WTC11 (cell line): ENCODE measurements at regions not wholly inside any gene's neighbourhood (a gene's known extent, or its start where the extent isn't known, plus 50 kb on each side); places are given as distances from the start of the nearest gene placed in this dataset.

Experiments used
- ATAC-seq: fragments of 200-7000 bp; cut with Tn5 transposase; 2 replicates; pipeline ENCODE4 v1.10.0; 2021; ENCODE audit warnings: mild to moderate bottlenecking, moderate library complexity
- CTCF ChIA-PET: fragments of 300-600 bp; sonication (Branson Sonifier 250); formaldehyde crosslinking; loops from one replicate; lab custom pipeline; 2021; ENCODE audit warnings: antibody characterized with exemption; lab: Charles Lee
- POLR2A ChIA-PET: fragments of 350-600 bp; sonication (Branson Sonifier 250); formaldehyde crosslinking; loops from one replicate; lab custom pipeline; 2021; ENCODE audit warnings: antibody characterized with exemption; lab: Charles Lee
- DNase-seq: peaks from one replicate; pipeline ENCODE4 v3.0.0; 2021; ENCODE audit warnings: low spot score
- H3K27ac Mint-ChIP-seq: 2 replicates; pipeline ENCODE4 v1.8.0; 2021; ENCODE audit warnings: mixed read lengths
- H3K27me3 Mint-ChIP-seq: 2 replicates; pipeline ENCODE4 v1.8.0; 2021; ENCODE audit warnings: low read depth, mild to moderate bottlenecking, moderate library complexity, mixed read lengths
- H3K36me3 Mint-ChIP-seq: 2 replicates; pipeline ENCODE4 v1.8.0; 2021; ENCODE audit warnings: mixed read lengths
- H3K4me1 Mint-ChIP-seq: 2 replicates; pipeline ENCODE4 v1.8.0; 2022; ENCODE audit warnings: mixed read lengths
- H3K4me3 Mint-ChIP-seq: 2 replicates; pipeline ENCODE4 v1.8.0; 2021; ENCODE audit warnings: mild to moderate bottlenecking, moderate library complexity, mixed read lengths
- H3K9me3 Mint-ChIP-seq: 2 replicates; pipeline ENCODE4 v1.8.0; 2021; ENCODE audit warnings: mixed read lengths
- FOXP1 ChIP-seq: sonication (generic); formaldehyde crosslinking; IDR thresholded peaks from 2 replicates; pipeline ENCODE4 v1.8.0; 2022; ENCODE audit warnings: missing genetic modification reagents, mild to moderate bottlenecking, moderate library complexity, borderline replicate concordance
- KAT7 ChIP-seq: sonication (generic); formaldehyde crosslinking; IDR thresholded peaks from 2 replicates; pipeline ENCODE4 v1.8.1; 2023; ENCODE audit warnings: missing genetic modification reagents, mild to moderate bottlenecking, borderline replicate concordance
- NFYB ChIP-seq: sonication (generic); formaldehyde crosslinking; conservative IDR thresholded peaks from 2 replicates; pipeline ENCODE4 v1.8.0; 2022; ENCODE audit warnings: low read depth, missing genetic modification reagents
- NR1H2 ChIP-seq: sonication (generic); formaldehyde crosslinking; IDR thresholded peaks from 2 replicates; pipeline ENCODE4 v1.9.0; 2021; ENCODE audit warnings: mild to moderate bottlenecking, moderate library complexity, missing genetic modification reagents
- ZNF121 ChIP-seq: sonication (generic); formaldehyde crosslinking; IDR thresholded peaks from 2 replicates; pipeline ENCODE4 v1.8.0; 2023; ENCODE audit warnings: missing genetic modification reagents
- ZNF317 ChIP-seq: sonication (generic); formaldehyde crosslinking; IDR thresholded peaks from 2 replicates; pipeline ENCODE4 v1.8.1; 2023; ENCODE audit warnings: low read depth, mild to moderate bottlenecking, moderate library complexity, missing genetic modification reagents, borderline replicate concordance
- ZNF671 ChIP-seq: fragments of 250-450 bp; sonication (Bioruptor Pico); IDR thresholded peaks from 2 replicates; pipeline ENCODE4 v1.8.0; 2021; ENCODE audit warnings: mild to moderate bottlenecking
- TF ChIP-seq, protein P1 (sequence below): sonication (generic); formaldehyde crosslinking; IDR thresholded peaks from 2 replicates; pipeline ENCODE4 v1.8.1; 2022; ENCODE audit warnings: mild to moderate bottlenecking, missing genetic modification reagents, moderate library complexity, borderline replicate concordance
- TF ChIP-seq, protein P2 (sequence below): sonication (generic); formaldehyde crosslinking; IDR thresholded peaks from 2 replicates; pipeline ENCODE4 v1.8.0; 2022; ENCODE audit warnings: missing genetic modification reagents
- TF ChIP-seq, protein P3 (sequence below): sonication (generic); formaldehyde crosslinking; conservative IDR thresholded peaks from 2 replicates; pipeline ENCODE4 v1.8.1; 2022; ENCODE audit warnings: mild to moderate bottlenecking, missing genetic modification reagents
- TF ChIP-seq, protein P4 (sequence below): sonication (generic); formaldehyde crosslinking; IDR thresholded peaks from 2 replicates; pipeline ENCODE4 v1.8.1; 2022; ENCODE audit warnings: low read depth, mild to moderate bottlenecking, moderate library complexity, missing genetic modification reagents, borderline replicate concordance
- TF ChIP-seq, protein P5 (sequence below): sonication (generic); formaldehyde crosslinking; IDR thresholded peaks from 2 replicates; pipeline ENCODE4 v1.8.1; 2023; ENCODE audit warnings: mild to moderate bottlenecking, moderate library complexity, missing genetic modification reagents
- TF ChIP-seq, protein P6 (sequence below): sonication (generic); formaldehyde crosslinking; IDR thresholded peaks from 2 replicates; pipeline ENCODE4 v1.8.1; 2023; ENCODE audit warnings: mild to moderate bottlenecking, missing genetic modification reagents
- TF ChIP-seq, protein P7 (sequence below): sonication (generic); formaldehyde crosslinking; IDR thresholded peaks from 2 replicates; pipeline ENCODE4 v1.8.0; 2022; ENCODE audit warnings: mild to moderate bottlenecking, missing genetic modification reagents
- TF ChIP-seq, protein P8 (sequence below): fragments of 200-600 bp; IDR thresholded peaks from 2 replicates; pipeline ENCODE4 v1.8.0; 2022; ENCODE audit warnings: antibody characterized with exemption

DNA sequence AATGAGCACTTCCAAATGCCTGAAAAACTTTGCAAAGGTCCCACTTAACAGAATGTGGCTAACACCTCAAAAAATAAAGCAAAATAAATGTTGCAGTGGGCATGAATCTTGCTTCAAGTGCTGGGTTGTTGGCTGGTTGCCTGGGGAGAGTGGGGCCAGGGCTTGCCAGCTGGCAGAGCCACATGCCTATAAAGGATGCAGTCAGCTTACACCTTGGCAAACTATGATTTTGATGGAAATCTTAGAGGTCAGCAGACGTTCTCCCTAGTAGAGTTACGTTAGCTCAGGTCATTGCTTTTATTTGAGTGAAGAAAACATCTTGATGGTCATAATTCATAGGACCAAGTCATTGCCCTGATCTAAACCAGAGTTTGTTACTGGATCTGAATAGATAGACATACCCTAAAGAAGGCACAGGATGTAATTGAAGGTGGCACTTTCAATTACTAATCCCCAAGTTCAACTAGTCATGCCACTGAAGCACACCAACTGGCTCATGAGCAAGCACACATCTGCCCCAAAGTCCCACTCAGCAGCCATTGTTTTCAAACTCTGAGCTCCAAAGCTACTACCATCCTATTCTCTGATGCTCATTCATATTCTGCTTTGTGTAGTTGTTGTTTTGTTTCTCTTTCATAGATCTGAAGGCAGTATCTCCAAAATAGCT lies 51.2 kb upstream of the ZSWIM6 start:
- no peak overlapping the region; the same call in 1 of the 2 replicates for H3K27ac Mint-ChIP-seq
- no peak for TF ChIP-seq NR1H2 (CRISPR knock-in tag)
- TF ChIP-seq, protein P1, sequence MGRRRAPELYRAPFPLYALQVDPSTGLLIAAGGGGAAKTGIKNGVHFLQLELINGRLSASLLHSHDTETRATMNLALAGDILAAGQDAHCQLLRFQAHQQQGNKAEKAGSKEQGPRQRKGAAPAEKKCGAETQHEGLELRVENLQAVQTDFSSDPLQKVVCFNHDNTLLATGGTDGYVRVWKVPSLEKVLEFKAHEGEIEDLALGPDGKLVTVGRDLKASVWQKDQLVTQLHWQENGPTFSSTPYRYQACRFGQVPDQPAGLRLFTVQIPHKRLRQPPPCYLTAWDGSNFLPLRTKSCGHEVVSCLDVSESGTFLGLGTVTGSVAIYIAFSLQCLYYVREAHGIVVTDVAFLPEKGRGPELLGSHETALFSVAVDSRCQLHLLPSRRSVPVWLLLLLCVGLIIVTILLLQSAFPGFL (CRISPR knock-in tag): no peak
- no peak for TF ChIP-seq ZNF671 (CRISPR knock-in tag)
- TF ChIP-seq, protein P2, sequence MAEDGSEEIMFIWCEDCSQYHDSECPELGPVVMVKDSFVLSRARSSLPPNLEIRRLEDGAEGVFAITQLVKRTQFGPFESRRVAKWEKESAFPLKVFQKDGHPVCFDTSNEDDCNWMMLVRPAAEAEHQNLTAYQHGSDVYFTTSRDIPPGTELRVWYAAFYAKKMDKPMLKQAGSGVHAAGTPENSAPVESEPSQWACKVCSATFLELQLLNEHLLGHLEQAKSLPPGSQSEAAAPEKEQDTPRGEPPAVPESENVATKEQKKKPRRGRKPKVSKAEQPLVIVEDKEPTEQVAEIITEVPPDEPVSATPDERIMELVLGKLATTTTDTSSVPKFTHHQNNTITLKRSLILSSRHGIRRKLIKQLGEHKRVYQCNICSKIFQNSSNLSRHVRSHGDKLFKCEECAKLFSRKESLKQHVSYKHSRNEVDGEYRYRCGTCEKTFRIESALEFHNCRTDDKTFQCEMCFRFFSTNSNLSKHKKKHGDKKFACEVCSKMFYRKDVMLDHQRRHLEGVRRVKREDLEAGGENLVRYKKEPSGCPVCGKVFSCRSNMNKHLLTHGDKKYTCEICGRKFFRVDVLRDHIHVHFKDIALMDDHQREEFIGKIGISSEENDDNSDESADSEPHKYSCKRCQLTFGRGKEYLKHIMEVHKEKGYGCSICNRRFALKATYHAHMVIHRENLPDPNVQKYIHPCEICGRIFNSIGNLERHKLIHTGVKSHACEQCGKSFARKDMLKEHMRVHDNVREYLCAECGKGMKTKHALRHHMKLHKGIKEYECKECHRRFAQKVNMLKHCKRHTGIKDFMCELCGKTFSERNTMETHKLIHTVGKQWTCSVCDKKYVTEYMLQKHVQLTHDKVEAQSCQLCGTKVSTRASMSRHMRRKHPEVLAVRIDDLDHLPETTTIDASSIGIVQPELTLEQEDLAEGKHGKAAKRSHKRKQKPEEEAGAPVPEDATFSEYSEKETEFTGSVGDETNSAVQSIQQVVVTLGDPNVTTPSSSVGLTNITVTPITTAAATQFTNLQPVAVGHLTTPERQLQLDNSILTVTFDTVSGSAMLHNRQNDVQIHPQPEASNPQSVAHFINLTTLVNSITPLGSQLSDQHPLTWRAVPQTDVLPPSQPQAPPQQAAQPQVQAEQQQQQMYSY: no peak
- TF ChIP-seq, protein P3, sequence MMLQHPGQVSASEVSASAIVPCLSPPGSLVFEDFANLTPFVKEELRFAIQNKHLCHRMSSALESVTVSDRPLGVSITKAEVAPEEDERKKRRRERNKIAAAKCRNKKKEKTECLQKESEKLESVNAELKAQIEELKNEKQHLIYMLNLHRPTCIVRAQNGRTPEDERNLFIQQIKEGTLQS: no peak
- peaks cover 18% of the 10 kb centered on the region for H3K4me1 Mint-ChIP-seq
- H3K4me3 Mint-ChIP-seq: no peak overlapping the region
- ChIA-PET POLR2A (no interaction called here), CTCF (no interaction called here)
- H3K27me3 Mint-ChIP-seq: no peaks in the 10 kb centered on the region; the same call in 1 of the 2 replicates
- peaks cover 5% of the 10 kb centered on the region; the same call in 1 of the 2 replicates for H3K9me3 Mint-ChIP-seq
- DNase-seq (no peak), ATAC-seq (no peak)
- H3K36me3 Mint-ChIP-seq: no peaks in the 10 kb centered on the region

DNA sequence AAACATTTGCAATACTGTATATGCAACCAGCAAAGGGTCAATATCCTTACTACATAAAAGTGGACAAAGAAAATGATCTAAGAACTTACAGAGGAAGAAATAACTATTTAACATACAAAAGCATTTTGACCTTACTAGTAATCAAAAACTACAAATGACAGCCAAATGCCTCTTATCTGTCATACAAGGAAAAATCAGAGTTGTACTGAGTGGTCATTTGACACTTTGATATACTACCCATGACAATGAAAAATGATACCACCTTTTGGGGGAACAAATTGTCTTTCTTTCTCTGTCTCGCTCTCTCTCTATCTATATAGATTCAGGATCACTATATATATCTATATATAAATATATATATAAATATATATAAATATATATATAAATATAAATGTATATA lies 50.4 kb upstream of the ZSWIM6 start:
- ATAC-seq (no peak), DNase-seq (no peak)
- no peak overlapping the region for H3K4me3 Mint-ChIP-seq
- no peak overlapping the region for H3K27ac Mint-ChIP-seq
- ChIA-PET POLR2A (no interaction called here), CTCF (no interaction called here)
- peaks cover 14% of the 10 kb centered on the region for H3K4me1 Mint-ChIP-seq
- H3K36me3 Mint-ChIP-seq: no peaks in the 10 kb centered on the region
- H3K9me3 Mint-ChIP-seq: peaks cover 9% of the 10 kb centered on the region; the same call in 1 of the 2 replicates
- no peaks in the 10 kb centered on the region for H3K27me3 Mint-ChIP-seq
- TF ChIP-seq, protein P4, sequence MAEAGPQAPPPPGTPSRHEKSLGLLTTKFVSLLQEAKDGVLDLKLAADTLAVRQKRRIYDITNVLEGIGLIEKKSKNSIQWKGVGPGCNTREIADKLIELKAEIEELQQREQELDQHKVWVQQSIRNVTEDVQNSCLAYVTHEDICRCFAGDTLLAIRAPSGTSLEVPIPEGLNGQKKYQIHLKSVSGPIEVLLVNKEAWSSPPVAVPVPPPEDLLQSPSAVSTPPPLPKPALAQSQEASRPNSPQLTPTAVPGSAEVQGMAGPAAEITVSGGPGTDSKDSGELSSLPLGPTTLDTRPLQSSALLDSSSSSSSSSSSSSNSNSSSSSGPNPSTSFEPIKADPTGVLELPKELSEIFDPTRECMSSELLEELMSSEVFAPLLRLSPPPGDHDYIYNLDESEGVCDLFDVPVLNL: no peak
- TF ChIP-seq KAT7 (CRISPR knock-in tag) (no peak), ZNF317 (CRISPR knock-in tag) (no peak), ZNF121 (CRISPR knock-in tag) (no peak), FOXP1 (CRISPR knock-in tag) (no peak), NFYB (CRISPR knock-in tag) (no peak)
- TF ChIP-seq, protein P2: no peak
- TF ChIP-seq, protein P5, sequence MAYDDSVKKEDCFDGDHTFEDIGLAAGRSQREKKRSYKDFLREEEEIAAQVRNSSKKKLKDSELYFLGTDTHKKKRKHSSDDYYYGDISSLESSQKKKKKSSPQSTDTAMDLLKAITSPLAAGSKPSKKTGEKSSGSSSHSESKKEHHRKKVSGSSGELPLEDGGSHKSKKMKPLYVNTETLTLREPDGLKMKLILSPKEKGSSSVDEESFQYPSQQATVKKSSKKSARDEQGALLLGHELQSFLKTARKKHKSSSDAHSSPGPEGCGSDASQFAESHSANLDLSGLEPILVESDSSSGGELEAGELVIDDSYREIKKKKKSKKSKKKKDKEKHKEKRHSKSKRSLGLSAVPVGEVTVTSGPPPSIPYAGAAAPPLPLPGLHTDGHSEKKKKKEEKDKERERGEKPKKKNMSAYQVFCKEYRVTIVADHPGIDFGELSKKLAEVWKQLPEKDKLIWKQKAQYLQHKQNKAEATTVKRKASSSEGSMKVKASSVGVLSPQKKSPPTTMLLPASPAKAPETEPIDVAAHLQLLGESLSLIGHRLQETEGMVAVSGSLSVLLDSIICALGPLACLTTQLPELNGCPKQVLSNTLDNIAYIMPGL: no peak
- TF ChIP-seq, protein P6, sequence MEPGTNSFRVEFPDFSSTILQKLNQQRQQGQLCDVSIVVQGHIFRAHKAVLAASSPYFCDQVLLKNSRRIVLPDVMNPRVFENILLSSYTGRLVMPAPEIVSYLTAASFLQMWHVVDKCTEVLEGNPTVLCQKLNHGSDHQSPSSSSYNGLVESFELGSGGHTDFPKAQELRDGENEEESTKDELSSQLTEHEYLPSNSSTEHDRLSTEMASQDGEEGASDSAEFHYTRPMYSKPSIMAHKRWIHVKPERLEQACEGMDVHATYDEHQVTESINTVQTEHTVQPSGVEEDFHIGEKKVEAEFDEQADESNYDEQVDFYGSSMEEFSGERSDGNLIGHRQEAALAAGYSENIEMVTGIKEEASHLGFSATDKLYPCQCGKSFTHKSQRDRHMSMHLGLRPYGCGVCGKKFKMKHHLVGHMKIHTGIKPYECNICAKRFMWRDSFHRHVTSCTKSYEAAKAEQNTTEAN (CRISPR knock-in tag): no peak
- TF ChIP-seq, protein P7, sequence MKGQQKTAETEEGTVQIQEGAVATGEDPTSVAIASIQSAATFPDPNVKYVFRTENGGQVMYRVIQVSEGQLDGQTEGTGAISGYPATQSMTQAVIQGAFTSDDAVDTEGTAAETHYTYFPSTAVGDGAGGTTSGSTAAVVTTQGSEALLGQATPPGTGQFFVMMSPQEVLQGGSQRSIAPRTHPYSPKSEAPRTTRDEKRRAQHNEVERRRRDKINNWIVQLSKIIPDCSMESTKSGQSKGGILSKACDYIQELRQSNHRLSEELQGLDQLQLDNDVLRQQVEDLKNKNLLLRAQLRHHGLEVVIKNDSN (CRISPR knock-in tag): no peak
- TF ChIP-seq, protein P8, sequence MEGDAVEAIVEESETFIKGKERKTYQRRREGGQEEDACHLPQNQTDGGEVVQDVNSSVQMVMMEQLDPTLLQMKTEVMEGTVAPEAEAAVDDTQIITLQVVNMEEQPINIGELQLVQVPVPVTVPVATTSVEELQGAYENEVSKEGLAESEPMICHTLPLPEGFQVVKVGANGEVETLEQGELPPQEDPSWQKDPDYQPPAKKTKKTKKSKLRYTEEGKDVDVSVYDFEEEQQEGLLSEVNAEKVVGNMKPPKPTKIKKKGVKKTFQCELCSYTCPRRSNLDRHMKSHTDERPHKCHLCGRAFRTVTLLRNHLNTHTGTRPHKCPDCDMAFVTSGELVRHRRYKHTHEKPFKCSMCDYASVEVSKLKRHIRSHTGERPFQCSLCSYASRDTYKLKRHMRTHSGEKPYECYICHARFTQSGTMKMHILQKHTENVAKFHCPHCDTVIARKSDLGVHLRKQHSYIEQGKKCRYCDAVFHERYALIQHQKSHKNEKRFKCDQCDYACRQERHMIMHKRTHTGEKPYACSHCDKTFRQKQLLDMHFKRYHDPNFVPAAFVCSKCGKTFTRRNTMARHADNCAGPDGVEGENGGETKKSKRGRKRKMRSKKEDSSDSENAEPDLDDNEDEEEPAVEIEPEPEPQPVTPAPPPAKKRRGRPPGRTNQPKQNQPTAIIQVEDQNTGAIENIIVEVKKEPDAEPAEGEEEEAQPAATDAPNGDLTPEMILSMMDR: no peak
